GM21529 (cell line): ENCODE measurements at regions not wholly inside any gene's neighbourhood (a gene's known extent, or its start where the extent isn't known, plus 50 kb on each side); places are given as distances from the start of the nearest gene placed in this dataset.

ENCODE experiments used
- ATAC-seq: cut with Tn5 transposase; IDR thresholded peaks from one replicate; pipeline ENCODE4 v1.9.1; 2021; ENCODE audit not compliant: unreplicated experiment

DNA sequence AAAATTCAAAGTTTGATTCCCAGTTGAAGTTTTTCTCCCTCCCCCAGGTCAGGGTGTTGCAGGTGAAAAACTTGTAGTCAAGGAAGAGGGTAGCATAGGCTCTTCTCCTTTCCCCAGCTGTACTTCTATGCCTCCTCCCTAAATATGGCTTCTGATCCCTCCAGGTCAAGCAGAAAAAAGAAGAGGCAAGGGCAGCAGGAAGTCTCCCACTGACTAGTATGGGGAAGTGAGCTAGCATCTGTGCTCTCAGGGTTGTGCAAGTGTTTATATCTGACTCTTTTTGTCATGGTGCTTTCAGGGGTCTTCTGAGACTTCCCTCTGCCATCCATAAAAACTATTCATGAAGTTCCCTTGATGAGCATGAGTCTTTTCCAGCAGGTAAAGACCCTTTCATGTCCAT lies 76.0 kb downstream of the ATPSCKMT start:
- no peak for ATAC-seq

DNA sequence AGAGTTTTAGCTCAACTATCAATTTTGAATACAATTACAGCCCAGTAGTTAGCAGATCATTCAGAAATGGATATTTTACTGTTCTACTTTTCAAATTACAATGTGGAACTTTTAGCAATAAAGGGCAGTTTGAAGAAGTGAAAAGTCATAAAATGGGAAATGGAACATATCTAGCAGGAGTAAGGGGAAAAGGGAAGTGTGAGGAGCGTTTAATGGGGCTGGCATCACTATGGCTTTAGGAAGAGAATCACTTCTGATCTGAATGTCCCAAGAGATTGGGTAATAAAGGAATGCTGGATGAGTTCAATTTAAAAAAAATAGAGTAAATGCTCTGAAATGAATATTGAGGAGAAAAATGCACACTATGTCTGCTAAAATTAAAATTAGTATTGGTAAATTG lies 77.4 kb downstream of the ATPSCKMT start:
- ATAC-seq = no peak

DNA sequence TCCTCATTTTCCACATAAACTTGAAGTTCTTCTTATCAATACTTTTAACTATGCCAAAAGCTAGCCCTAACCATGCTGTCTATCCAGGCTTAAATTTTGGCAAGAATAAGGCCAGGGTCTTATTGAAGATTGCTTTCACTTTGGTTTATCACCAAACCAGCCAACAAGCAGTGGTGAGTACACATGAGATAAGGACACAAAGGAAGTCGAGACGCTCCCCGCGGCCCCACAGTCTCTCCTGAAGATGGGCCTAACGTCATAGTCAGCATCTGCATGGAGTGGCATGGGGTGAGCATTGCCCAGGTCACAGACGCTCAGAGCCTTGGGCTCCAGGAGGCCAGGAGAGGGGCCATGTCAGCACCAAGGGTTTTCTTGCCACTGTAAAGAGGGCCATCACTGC lies 80.3 kb downstream of the ATPSCKMT start:
- no peak for ATAC-seq

DNA sequence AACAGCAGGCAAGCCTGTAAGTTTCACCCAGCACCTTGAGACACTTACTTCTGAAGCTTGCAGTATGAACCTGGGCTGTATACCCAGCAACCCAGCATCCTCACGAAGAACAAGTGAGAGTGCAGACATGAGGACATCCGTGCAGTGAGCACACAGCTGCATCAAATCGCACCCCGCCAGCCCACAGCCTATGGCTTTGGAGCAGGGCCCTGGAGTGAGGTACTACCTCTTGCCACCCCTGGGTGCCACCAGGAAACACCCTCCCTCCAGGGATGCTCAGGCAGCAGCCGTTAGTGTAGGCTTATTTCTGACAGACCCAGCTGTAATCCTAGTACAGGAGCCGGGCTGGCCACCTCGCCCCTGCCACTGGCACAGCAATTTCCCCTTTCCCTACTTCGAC lies 81.4 kb downstream of the ATPSCKMT start:
- ATAC-seq = no peak

DNA sequence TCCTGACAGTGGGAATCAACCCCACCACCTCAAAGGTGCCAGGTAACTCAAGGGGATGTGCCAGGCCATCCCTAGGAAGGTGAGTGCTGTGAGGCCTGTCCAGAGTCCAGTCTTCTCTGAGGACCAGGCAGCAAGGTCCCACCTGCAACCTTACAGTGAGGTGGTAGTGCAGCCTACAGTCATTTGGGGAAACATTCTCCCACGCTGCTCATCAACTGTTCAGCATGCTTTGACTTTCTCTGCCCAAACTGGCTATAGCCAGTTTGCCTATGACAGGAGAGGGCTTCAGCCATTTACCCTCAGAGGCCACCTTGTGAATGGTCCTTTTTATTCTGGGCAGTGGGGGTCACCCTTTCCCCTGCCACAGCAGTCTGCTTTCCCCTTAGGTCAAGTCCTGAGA lies 81.9 kb downstream of the ATPSCKMT start:
- no peak for ATAC-seq

DNA sequence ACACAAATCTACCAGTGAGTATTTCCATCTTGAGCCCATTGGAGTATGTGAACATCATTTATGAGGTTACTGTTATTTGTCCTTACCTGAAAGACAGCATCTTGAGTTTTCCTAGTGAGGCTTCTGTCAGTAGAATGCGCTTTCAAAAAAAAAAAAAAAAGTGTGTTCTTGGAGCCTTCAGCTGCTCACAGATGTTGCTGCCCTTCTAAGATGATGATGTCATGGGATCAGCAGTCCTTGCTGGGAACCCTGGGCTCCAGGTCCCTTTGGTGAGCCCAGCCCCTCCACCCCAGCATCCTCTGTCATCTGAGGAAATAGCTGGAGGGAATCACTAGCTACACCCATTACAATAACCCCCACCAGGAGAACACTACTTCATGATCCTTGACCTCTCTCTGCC lies 83.3 kb downstream of the ATPSCKMT start:
- no peak for ATAC-seq

DNA sequence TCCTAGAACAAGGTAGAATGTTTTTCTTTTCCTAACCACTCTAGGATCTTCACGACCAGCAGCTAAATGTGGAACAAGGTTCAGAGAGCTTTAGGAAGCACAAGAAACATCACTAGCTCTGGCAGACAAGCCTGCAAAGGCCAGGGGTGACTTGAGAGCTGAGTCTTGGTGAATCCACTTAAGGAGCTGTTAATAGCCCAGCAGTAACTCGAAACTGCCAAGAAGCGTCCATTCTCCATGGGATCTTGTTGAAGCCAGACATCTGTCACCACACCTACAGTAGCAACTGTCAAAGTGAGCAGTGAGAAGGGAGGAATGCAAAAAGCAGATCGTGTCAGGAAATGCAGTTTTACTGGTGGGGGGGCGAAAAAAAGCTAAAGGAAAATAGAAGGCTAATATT lies 87.2 kb downstream of the ATPSCKMT start:
- ATAC-seq = no peak

DNA sequence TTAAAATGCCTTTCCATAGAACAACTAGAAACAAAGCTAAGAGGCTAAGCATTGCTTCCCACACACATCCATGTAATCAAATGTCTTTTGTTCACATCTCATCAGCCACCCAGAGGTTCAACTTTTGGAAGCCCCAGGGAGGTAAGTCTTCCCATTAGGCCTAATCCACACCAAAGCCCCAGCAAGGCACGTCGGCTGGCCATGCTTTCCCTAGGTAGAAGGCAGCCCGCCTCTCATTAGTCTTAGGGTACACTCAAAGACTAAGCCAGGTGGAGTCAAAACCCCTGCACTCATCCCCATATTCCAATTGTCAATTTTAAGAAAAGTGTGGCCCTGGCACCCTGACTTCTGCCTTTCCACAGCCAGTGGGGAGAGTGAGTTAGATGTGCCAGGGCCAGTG lies 87.9 kb downstream of the ATPSCKMT start:
- no peak for ATAC-seq

DNA sequence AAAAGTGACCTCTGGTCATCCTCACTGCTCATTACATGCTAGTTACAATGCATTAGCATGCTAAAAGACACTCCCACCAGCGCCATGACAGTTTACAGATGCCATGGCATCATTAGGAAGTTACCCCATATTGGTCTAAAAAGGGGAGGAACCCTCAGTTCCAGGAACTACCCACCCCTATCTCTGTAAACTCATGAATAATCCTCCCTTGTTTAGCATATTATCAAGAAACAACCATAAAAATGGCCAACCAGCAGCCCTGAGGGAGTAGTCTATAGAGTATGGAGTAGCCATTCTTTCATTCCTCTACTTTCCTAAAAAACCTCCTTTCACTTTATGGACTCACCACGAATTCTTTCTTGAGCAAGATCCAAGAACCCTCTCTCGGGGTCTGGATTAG lies 89.4 kb downstream of the ATPSCKMT start:
- no peak for ATAC-seq

DNA sequence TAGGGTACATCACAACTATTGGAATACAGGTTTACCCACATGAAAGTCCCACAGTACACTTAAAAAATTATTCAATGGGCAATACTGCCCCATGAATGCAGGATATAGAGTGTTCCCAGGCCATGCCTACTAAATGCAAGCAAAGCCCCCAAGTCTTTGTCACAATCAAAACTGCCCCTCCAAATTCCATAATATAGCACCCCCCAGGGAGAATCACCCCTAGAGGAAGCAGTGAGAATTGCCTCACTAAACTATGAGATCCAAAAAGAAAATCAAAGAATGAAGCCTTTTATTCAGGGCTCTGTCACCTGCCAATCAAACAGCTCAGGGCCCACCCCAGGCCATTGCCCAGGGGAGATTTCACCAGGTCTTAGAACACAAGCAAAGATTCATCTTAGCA lies 90.8 kb downstream of the ATPSCKMT start:
- no peak for ATAC-seq

DNA sequence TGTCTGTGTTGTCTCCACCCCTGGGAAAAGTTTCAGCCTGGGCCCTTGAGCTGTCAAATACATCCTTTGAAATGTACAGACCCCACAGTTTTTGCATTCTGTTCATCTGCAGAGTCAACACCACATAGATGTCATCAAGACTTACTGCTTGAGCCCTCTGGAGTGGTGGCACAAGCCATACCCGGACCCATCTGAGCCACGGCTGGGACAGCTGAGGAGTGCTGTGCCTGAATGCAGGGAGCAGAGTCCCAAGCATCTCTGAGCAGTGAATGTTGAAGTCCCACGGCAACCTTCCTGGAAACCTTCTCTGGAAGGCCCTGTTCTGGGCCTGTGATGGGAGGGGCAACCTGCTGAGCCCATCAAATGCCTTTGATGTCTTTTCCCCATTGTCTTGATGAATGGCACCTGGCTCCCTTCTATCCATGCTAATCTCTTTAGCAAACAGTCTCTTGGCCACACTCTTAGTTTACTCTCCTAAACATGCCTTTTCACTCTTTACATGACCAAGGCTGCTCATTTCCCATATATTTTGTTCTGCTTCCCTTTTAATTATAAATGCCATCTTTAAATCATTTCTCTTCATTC lies 92.5 kb downstream of the ATPSCKMT start:
- no peak for ATAC-seq

DNA sequence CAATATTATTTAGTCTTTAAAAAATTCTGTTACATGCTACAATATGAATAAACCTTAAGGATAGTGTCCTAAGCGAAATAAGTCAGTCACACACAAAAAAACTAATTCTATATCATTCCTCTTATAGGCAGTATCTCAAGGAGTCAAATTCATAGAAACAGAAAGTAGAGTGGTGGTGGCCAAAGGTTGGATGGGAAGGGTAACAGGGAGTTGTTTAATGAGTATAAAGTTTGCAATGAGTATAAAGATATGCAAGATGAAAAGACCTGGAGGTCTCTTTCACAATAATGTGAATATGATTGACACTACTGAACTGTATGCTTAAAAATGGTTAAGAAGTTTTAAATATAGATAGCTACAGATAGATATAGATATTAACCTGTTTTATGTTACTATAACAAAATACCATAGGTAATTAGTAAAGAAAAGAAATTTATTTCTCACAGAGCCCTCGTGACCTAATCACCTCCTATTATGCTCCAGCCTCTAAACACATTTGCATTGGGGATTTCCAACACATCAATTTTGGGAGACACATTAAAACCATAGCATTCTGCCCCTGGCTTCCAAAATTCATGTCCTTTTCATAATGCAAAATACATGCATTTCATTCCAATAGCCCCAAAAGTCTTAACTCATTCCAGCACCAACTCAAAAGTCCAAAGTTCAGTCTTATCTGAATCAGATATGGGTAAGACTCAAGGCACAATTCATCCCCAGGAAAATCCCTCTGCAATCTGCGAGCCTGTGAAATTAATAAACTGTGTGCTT lies 93.6 kb downstream of the ATPSCKMT start:
- no peak for ATAC-seq

DNA sequence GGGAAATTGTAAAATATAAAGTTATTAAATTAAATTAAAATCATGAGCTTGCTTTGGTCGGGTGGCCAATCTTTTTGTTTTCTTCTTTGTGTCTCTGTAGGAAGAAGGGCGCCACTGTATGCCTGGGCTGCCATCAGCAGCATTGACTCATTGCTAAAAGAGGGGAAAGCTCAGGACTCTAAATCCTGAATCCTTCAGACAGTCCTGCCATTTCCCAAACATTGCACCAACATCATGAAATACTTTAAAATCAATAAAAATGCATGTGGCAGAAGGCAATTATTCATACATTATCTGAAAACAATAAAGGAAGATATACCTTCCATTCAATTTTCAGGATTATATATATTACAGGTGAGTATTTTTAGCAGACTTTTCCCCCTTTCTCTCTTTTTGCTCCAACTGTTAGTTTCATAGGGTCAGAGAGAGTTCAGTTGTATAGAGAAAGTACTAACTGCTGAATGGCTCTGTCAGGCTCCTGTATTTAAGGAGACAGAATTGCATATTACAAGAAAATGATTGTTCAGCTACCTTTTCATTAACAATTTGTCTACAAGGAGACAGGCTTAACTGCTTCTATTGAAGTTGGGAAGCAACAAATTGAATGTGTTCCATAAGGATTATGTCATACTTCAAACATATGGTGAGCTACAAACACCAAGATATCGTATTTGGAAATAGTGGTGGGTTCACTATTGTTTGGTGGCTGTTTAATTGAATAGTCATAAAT lies 95.7 kb downstream of the ATPSCKMT start:
- no peak for ATAC-seq

DNA sequence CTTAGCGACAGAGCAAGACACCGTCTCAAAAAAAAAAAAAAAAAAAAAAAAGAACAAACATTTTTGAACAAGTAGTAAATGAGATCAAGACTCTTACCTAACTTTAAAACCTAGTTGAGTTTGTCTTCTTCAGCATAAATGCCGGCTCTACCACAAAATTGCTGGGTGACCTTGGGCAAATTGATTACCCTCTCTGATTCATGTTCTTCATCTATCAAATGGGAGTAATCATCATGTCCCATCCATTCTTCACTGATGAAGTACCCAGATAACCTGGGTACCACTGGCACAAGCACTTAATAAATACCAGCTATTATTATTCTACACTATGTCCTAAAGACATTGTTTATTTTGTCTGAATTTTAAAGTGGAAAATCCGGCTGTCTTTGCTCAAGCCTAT lies 96.3 kb downstream of the ATPSCKMT start:
- ATAC-seq = no peak

DNA sequence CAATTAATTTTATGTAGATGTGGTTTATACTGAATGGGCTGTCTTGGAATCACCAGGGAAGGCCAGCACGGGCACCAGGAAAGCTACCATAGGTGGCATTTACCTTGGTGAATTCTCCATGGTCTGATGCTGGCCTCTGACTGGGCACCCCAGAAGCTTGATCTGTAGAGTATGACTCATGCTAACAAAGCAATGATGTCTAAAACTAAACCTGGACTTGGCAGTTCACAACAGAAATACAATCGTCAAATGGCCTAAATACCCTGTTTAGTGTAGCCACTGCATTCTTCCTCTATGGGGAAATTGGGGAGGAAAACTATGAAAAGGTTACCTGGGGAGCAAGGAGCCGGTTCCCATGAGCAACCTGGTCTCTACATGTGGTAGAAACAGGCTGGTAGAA lies 98.0 kb downstream of the ATPSCKMT start:
- no peak for ATAC-seq

DNA sequence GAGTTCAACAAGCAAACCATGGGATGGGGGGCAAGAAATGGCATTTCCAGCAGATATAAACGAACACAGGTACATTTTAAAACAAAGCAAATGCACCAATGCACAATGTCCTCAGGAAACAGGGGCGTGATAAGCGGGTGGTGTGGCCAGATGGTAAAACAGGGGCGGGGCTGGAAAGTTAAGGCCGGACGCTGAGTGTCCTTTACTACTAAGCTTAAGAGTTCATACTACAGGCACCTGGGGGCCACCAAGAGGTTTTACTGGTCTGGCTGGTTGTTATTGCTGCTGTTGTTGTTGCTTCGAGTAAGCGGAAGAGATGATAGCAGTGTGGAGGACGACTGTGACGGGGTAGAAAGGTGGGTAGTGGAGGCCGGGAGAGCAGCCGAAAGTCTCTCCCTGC lies 99.8 kb downstream of the ATPSCKMT start:
- ATAC-seq = no peak

DNA sequence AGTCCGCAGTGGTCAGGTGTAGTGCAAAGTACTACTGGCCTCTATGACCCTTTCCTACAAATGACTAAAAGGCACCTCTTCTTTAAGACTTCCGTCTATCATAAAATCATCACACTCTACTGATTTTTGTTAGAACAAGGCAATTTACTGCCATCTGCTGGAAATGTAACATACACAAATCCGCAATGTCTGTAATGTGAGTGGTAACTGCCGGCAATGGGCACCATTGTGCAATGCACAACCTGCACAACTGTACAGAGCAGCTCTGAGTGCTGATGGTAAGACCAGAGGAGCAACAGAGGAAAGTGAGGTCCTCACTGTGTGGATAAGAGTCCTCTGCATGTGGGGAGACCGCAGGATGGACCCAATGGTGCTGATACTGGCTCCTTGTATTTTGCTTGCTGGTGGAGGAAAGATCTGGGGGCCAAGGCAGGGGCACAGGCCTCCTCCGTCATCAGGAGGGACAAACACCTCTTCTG lies 103.7 kb downstream of the ATPSCKMT start:
- no peak for ATAC-seq

DNA sequence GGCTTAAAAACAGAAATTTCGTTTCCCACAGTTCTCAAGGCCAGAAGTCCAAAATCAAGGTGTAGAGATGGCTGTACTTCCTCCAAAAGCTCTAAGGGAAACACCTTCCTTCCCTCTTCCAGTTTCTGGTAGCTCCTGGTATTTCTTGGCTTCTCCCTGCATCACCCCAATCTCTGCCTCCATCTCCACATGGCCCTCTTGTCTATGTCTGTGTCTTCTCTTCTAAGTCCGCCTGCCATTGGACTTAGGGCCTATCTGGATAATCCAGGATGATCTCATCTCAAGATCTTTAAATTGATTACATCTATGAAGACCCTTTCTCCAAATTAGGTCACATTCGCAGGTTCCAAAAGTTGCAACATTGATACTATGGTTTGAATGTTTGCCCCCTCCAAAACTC lies 105.6 kb downstream of the ATPSCKMT start:
- ATAC-seq = no peak

DNA sequence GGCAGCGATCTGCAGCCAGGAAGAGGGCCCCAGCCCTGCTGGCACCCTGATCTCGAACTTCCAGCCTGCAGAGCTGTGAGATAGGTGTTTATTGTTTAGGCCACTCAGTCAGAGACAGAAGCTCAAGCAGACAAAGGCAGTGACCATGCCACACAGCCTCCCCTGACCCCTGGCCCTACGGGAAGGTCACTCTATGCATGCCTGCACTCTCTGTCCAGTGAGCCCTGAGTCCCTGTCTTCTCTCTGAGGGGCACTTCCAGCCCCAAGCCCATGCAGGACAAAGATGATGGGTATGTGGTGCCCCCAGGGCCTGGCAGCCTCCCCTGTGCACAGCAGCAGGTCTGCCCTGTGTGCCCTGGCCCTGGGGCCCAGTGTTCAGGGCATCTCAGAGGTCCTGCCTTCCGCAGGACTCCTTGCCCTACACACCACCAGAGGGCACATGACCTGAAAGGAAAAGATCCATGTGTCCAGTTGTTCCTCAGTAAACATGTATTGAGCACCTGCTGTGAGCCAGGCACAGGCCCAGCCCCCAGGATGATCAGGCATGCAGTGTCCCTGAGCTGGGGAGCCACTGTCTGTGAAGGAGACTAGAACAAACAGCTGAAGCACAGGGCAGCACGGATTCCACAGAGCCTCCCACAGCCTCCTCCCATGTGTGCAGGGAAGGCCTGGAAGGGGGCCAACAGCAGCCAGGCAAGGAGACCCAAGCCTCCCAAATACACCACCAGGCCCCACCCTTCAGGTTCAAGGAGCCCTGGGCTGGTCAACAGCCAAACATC lies 109.3 kb downstream of the ATPSCKMT start:
- ATAC-seq = no peak

DNA sequence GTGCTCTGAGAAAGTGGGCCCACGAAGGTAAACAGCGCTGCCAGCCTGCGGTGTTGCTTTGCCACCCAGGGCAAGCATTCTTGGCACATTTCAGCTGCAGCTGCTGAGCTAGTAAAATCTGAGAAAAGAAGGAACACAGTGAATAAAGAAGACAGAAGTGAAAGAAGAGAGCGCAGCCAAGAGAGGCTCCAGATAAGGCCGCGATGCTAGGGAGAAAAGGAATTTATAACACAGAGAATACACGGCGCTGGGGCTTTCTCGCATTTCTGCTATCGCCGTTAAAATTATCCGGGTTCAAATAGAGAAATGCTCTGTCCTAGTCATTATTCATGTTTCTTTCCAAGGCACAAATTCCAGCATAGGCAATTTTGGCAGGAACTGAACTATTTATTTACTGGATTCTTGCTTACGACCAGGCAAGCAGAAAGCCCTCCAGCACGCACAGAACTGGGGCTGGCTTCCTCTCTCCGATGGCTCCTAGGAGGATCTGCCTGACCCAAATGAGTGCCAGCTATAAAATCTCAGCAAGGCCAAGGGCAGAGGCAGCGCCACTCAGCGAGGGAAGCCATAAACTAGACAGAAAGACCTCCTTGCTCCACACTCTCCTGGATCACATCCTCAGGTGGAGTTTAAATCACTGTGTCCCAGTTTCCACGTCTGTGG lies 111.2 kb downstream of the ATPSCKMT start:
- ATAC-seq = no peak

DNA sequence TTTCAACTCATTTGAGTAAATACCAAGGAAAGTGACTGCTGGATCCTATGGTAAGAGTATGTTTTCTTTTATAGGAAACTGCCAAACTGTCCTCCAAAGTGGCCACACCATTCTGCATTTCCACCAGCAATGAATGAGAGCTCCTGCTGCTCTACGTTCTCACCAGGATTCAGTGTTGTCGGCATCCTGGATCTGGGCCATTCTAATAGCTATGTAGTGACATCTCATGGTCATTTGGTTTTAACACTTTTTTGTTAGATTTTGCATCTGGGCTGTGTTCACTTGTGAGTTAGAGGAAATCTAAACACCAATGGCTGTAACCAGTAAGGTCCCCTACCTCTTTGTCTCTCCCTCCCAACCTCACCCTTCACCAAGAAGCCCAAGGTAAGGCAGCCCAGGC lies 115.9 kb downstream of the ATPSCKMT start:
- ATAC-seq = no peak
